ENCODE measurements at regions not wholly inside any gene's neighbourhood (a gene's known extent, or its start where the extent isn't known, plus 50 kb on each side); places are given as distances from the start of the nearest gene placed in this dataset.

- no peak for DNase-seq (ENCODE audit: low spot score)
These were observed 61.8 kb upstream of the SFRP2 start for GRCh38 chr4:153850533-153851280.

GRCh38 chr4:153844144-153844543 is 55.3 kb upstream of the SFRP2 start:
- no peak for DNase-seq (ENCODE audit: low spot score)

All from ecto neural progenitor cell (in vitro differentiated cells).